ENCODE measurements at regions not wholly inside any gene's neighbourhood (a gene's known extent, or its start where the extent isn't known, plus 50 kb on each side); places are given as distances from the start of the nearest gene placed in this dataset.

- no TSS peak for BruUV-seq (replicated peaks)
- H3K4me1 ChIP-seq (ENCODE audit: insufficient read depth, low read length, poor library complexity, severe bottlenecking): no peaks in the 10 kb centered on the region
Observed at GRCh38 chr1:105483436-105483835, 1573.0 kb upstream of the PRMT6 start.

GRCh38 chr1:105485207-105485606 lies 1571.3 kb upstream of the PRMT6 start:
- POLR2A ChIA-PET: no interaction called here
- Histone ChIP-seq H4K20me1 (ENCODE audit: insufficient read depth, low read length) (no peaks in the 10 kb centered on the region), H3K79me2 (ENCODE audit: insufficient read depth, low read depth, low read length) (no peaks in the 10 kb centered on the region), H3K4me2 (ENCODE audit: low read length) (no peak overlapping the region), H3K36me3 (ENCODE audit: insufficient read depth, low read length) (no peaks in the 10 kb centered on the region), H3K4me1 (ENCODE audit: insufficient read depth, low read length, poor library complexity, severe bottlenecking) (no peaks in the 10 kb centered on the region), H3K9me3 (ENCODE audit: low read length) (no peaks in the 10 kb centered on the region), H2AFZ (ENCODE audit: low read length) (no peak overlapping the region), H3K4me3 (ENCODE audit: low read depth, low read length, poor library complexity, severe bottlenecking) (no peak overlapping the region), H3K9me2 (ENCODE audit: insufficient read depth, low read length) (no peaks in the 10 kb centered on the region), H3K27ac (ENCODE audit: low read depth, low read length, poor library complexity, severe bottlenecking) (no peak overlapping the region)
- TF ChIP-seq EZH2phosphoT487 (IDR thresholded peaks at IDR 0.05; ENCODE audit: borderline replicate concordance, low read depth, low read length) (no peak), CTCF (conservative IDR thresholded peaks at IDR 0.05; ENCODE audit: low read length) (no peak)
- no TSS peak for BruUV-seq (replicated peaks)
- CTCF ChIA-PET (ENCODE audit: unreplicated experiment): no interaction called here
- intact Hi-C loops (cut with micrococcal nuclease; ENCODE audit: unreplicated experiment): no loop called here
- no peak for DNase-seq (ENCODE audit: low spot score)

More at GRCh38 chr1:105483436-105483835, 1573.0 kb upstream of the PRMT6 start:
- no peaks in the 10 kb centered on the region for H3K9me3 ChIP-seq (ENCODE audit: low read length)
- H3K4me2 ChIP-seq (ENCODE audit: low read length): no peak overlapping the region
- intact Hi-C loops (cut with micrococcal nuclease; ENCODE audit: unreplicated experiment): no loop called here
- H2AFZ ChIP-seq (ENCODE audit: low read length): no peak overlapping the region
- TF ChIP-seq EZH2phosphoT487 (IDR thresholded peaks at IDR 0.05; ENCODE audit: borderline replicate concordance, low read depth, low read length) (no peak), CTCF (conservative IDR thresholded peaks at IDR 0.05; ENCODE audit: low read length) (no peak)
- no peak overlapping the region for H3K4me3 ChIP-seq (ENCODE audit: low read depth, low read length, poor library complexity, severe bottlenecking)
- ChIA-PET CTCF (ENCODE audit: unreplicated experiment) (no interaction called here), POLR2A (interaction anchor here (1.0 kb wide), 1 partner anchor 24 kb away, joined by 3 read pairs; no protein-coding TSS in a partner anchor)
- DNase-seq (ENCODE audit: low spot score): no peak
- no peaks in the 10 kb centered on the region for H3K9me2 ChIP-seq (ENCODE audit: insufficient read depth, low read length)
- no peaks in the 10 kb centered on the region for H3K36me3 ChIP-seq (ENCODE audit: insufficient read depth, low read length)
- no peak overlapping the region for H3K27ac ChIP-seq (ENCODE audit: low read depth, low read length, poor library complexity, severe bottlenecking)
- no peaks in the 10 kb centered on the region for H4K20me1 ChIP-seq (ENCODE audit: insufficient read depth, low read length)
- H3K79me2 ChIP-seq (ENCODE audit: insufficient read depth, low read depth, low read length): no peaks in the 10 kb centered on the region

GRCh38 chr1:105492921-105493320 lies 1563.6 kb upstream of the PRMT6 start:
- no peak overlapping the region for H3K4me3 ChIP-seq (ENCODE audit: low read depth, low read length, poor library complexity, severe bottlenecking)
- H3K9me3 ChIP-seq (ENCODE audit: low read length): no peaks in the 10 kb centered on the region
- no peaks in the 10 kb centered on the region for H4K20me1 ChIP-seq (ENCODE audit: insufficient read depth, low read length)
- no TSS peak for BruUV-seq (replicated peaks)
- H3K36me3 ChIP-seq (ENCODE audit: insufficient read depth, low read length): no peaks in the 10 kb centered on the region
- no peak overlapping the region for H3K27ac ChIP-seq (ENCODE audit: low read depth, low read length, poor library complexity, severe bottlenecking)
- H2AFZ ChIP-seq (ENCODE audit: low read length): no peak overlapping the region
- intact Hi-C loops (cut with micrococcal nuclease; ENCODE audit: unreplicated experiment): no loop called here
- POLR2A ChIA-PET: no interaction called here
- H3K9me2 ChIP-seq (ENCODE audit: insufficient read depth, low read length): no peaks in the 10 kb centered on the region
- CTCF ChIA-PET (ENCODE audit: unreplicated experiment): no interaction called here
- no peak for TF ChIP-seq EZH2phosphoT487 (IDR thresholded peaks at IDR 0.05; ENCODE audit: borderline replicate concordance, low read depth, low read length)
- no peak for TF ChIP-seq CTCF (conservative IDR thresholded peaks at IDR 0.05; ENCODE audit: low read length)
- no peaks in the 10 kb centered on the region for H3K79me2 ChIP-seq (ENCODE audit: insufficient read depth, low read depth, low read length)
- no peaks in the 10 kb centered on the region for H3K4me1 ChIP-seq (ENCODE audit: insufficient read depth, low read length, poor library complexity, severe bottlenecking)
- DNase-seq (ENCODE audit: low spot score): no peak
- no peak overlapping the region for H3K4me2 ChIP-seq (ENCODE audit: low read length)

All from OCI-LY7 (cell line).